Left renal pelvis (tissue), 4 donors: ENCODE measurements at regions not wholly inside any gene's neighbourhood (a gene's known extent, or its start where the extent isn't known, plus 50 kb on each side); places are given as distances from the start of the nearest gene placed in this dataset.
"Not testable (repeated sequence)": the region's sequence is repeated elsewhere in the genome, so short reads cannot be mapped to it uniquely, and the experiment has no call there.

ENCODE experiments used
- DNase-seq, 4 donors: peaks; one replicate each; pipeline ENCODE4 v3.0.0-alpha.2; 2013; ENCODE audit warnings: low read depth in 4 of 4, low spot score in 3 of 4

- DNase-seq = peak in 3 of 4 donors; percentile 5 to 27 (median 26)
Measured at GRCh38 chr4:148893095-148893494, 450.9 kb upstream of the NR3C2 start.

GRCh38 chr4:148883891-148884290 lies 441.7 kb upstream of the NR3C2 start:
- no peak for DNase-seq

- no peak for DNase-seq
Measured at GRCh38 chr4:148883435-148883834, 441.2 kb upstream of the NR3C2 start.

- DNase-seq = no peak
Measured at GRCh38 chr4:148881860-148882643, 439.8 kb upstream of the NR3C2 start.

GRCh38 chr4:148874331-148874730 lies 432.1 kb upstream of the NR3C2 start:
- DNase-seq = no peak

- no peak for DNase-seq
Measured at GRCh38 chr4:148868191-148868590, 426.0 kb upstream of the NR3C2 start.

GRCh38 chr4:148866666-148867065 lies 424.5 kb upstream of the NR3C2 start:
- no peak for DNase-seq

- DNase-seq = no peak
Measured at GRCh38 chr4:148857973-148858534, 415.8 kb upstream of the NR3C2 start.

- DNase-seq = no peak
Measured at GRCh38 chr4:148857239-148857972, 415.2 kb upstream of the NR3C2 start.

GRCh38 chr4:148854203-148854602 lies 412.0 kb upstream of the NR3C2 start:
- DNase-seq = no peak

GRCh38 chr4:148852092-148852699 lies 410.0 kb upstream of the NR3C2 start:
- DNase-seq = no peak

GRCh38 chr4:148850257-148850995 lies 408.2 kb upstream of the NR3C2 start:
- DNase-seq = peak in 1 of 4 donors; percentile 22

GRCh38 chr4:148849581-148849980 lies 407.4 kb upstream of the NR3C2 start:
- no peak for DNase-seq

GRCh38 chr4:148847544-148848255 lies 405.5 kb upstream of the NR3C2 start:
- DNase-seq = no peak

- DNase-seq = no peak
Measured at GRCh38 chr4:148845609-148846008, 403.4 kb upstream of the NR3C2 start.

GRCh38 chr4:148843625-148844024 lies 401.4 kb upstream of the NR3C2 start:
- no peak for DNase-seq

- no peak for DNase-seq
Measured at GRCh38 chr4:148842843-148843242, 400.6 kb upstream of the NR3C2 start.

GRCh38 chr4:148837571-148837970 lies 395.4 kb upstream of the NR3C2 start:
- DNase-seq = not testable (repeated sequence)

- peak; percentile 50 to 74 (median 62) for DNase-seq
Measured at GRCh38 chr4:148834804-148835631, 392.8 kb upstream of the NR3C2 start.
